Fibroblast of the aortic adventitia (primary cell): ENCODE measurements at regions not wholly inside any gene's neighbourhood (a gene's known extent, or its start where the extent isn't known, plus 50 kb on each side); places are given as distances from the start of the nearest gene placed in this dataset.

ENCODE experiments used
- DNase-seq: peaks from one replicate; pipeline ENCODE4 v3.0.0-alpha.2; 2010; ENCODE audit warnings: low read depth
- H3K4me3 ChIP-seq: 2 replicates; pipeline ENCODE4 v1.5.1; 2011; ENCODE audit warnings: low read depth, mild to moderate bottlenecking, control low read depth, low read length, moderate library complexity
- CTCF ChIP-seq: IDR thresholded peaks from 2 replicates; pipeline ENCODE4 v1.5.1; 2011; ENCODE audit warnings: mild to moderate bottlenecking, low read length, control low read depth, inconsistent platforms; ENCODE audit not compliant: insufficient read depth

- H3K4me3 ChIP-seq: no peak overlapping the region
- DNase-seq: no peak
- no peak for TF ChIP-seq CTCF
Observed at GRCh38 chr10:36380538-36380937, 738.4 kb upstream of the FZD8 start.

- no peak for DNase-seq
- no peak overlapping the region for H3K4me3 ChIP-seq
- TF ChIP-seq CTCF: no peak
Observed at GRCh38 chr10:36375107-36375506, 733.0 kb upstream of the FZD8 start.

DNA sequence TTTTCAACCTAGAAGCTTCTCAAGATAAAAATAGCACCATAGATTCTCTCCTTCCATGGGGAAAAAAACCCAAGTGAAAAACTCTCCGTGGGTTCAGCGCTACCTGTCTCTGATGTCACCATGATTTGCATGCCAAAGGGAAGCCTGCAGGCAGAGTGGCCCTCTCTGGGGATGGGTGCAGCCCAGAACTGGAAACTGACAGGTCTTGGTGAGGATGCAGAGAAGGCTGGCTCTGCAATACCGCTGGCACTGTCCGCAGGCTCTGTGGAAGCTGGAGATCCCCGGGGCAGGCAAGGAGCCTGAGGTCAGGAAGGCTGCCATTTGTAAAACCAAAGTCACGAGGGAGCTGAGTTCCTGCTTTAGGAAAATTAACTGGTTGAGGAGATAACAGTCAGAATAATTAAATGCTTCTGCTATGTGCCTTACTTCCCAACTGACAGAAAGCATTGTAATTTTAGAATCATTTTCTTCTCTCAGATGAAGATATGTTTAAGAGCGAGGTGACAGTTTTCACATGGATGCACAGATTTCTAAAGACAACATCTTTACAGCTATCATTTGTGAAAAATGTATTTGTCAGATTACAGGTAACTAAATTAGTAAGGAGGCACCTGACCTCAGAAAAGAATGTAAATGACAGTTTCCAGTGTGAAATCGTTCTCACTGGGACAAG lies 731.5 kb upstream of the FZD8 start:
- H3K4me3 ChIP-seq: no peak overlapping the region
- TF ChIP-seq CTCF: no peak
- DNase-seq: no peak

DNA sequence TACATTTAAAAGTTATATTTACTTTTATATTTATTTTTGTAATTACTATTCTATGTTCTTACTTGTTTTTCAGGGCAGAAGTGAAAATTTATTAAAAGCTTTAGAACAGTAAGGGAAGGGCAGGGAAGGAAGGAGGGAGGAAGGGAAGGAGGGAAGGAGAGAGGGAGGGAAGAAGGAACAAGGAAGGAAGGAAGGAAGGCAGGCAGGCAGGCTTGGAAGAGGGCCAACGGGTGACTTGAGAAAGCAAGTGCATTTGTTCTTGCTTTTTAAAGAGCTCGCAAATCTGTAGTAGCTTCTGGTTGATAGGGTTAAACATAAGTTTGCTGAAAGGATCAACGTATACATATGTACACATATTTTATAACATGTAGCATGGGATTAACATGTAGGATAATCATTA lies 725.3 kb upstream of the FZD8 start:
- H3K4me3 ChIP-seq: no peak overlapping the region
- TF ChIP-seq CTCF: no peak
- no peak for DNase-seq

GRCh38 chr10:36366843-36367242 lies 724.7 kb upstream of the FZD8 start:
- DNase-seq: no peak
- H3K4me3 ChIP-seq: no peak overlapping the region
- no peak for TF ChIP-seq CTCF

- no peak for TF ChIP-seq CTCF
- no peak overlapping the region for H3K4me3 ChIP-seq
- no peak for DNase-seq
Observed at GRCh38 chr10:36366065-36366464, 724.0 kb upstream of the FZD8 start.

- no peak overlapping the region for H3K4me3 ChIP-seq
- TF ChIP-seq CTCF: no peak
- no peak for DNase-seq
Observed at GRCh38 chr10:36362257-36362656, 720.2 kb upstream of the FZD8 start.
